MM.1S (cell line): ENCODE measurements at regions not wholly inside any gene's neighbourhood (a gene's known extent, or its start where the extent isn't known, plus 50 kb on each side); places are given as distances from the start of the nearest gene placed in this dataset.
"Not testable (repeated sequence)": the region's sequence is repeated elsewhere in the genome, so short reads cannot be mapped to it uniquely, and the experiment has no call there.

Experiments
- EZH2 ChIP-seq: fragments of 300-600 bp; sonication (generic); optimal IDR thresholded peaks from 2 replicates; pipeline ENCODE3; 2017; ENCODE audit warnings: low read depth, mild to moderate bottlenecking, antibody characterized with exemption, low read length, mixed read lengths
- EZH2phosphoT487 ChIP-seq: fragments of 300-600 bp; sonication (generic); IDR thresholded peaks from 2 replicates; pipeline ENCODE4 v1.6.1; 2018; ENCODE audit warnings: antibody characterized with exemption, low read length
- TF ChIP-seq, protein P1 (sequence below): fragments of 300-600 bp; sonication (generic); IDR thresholded peaks from 2 replicates; pipeline ENCODE4 v1.5.1; 2016; ENCODE audit warnings: antibody characterized with exemption, low read length, mixed read lengths

- TF ChIP-seq, protein P1, sequence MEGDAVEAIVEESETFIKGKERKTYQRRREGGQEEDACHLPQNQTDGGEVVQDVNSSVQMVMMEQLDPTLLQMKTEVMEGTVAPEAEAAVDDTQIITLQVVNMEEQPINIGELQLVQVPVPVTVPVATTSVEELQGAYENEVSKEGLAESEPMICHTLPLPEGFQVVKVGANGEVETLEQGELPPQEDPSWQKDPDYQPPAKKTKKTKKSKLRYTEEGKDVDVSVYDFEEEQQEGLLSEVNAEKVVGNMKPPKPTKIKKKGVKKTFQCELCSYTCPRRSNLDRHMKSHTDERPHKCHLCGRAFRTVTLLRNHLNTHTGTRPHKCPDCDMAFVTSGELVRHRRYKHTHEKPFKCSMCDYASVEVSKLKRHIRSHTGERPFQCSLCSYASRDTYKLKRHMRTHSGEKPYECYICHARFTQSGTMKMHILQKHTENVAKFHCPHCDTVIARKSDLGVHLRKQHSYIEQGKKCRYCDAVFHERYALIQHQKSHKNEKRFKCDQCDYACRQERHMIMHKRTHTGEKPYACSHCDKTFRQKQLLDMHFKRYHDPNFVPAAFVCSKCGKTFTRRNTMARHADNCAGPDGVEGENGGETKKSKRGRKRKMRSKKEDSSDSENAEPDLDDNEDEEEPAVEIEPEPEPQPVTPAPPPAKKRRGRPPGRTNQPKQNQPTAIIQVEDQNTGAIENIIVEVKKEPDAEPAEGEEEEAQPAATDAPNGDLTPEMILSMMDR, result not testable (repeated sequence)
- not testable (repeated sequence) for TF ChIP-seq EZH2, EZH2phosphoT487
Measured at GRCh38 chr5:161001142-161001541, 149.1 kb upstream of the ATP10B start.
